Neural cell (in vitro differentiated cells): ENCODE measurements at regions not wholly inside any gene's neighbourhood (a gene's known extent, or its start where the extent isn't known, plus 50 kb on each side); places are given as distances from the start of the nearest gene placed in this dataset.

ENCODE experiments used
- CTCF ChIP-seq: fragments of 450-650 bp; IDR thresholded peaks from 2 replicates; pipeline ENCODE4 v1.5.1; 2014; ENCODE audit warnings: antibody characterized with exemption, mild to moderate bottlenecking, moderate library complexity; ENCODE audit not compliant: poor library complexity, severe bottlenecking
- EP300 ChIP-seq: fragments of 450-650 bp; conservative IDR thresholded peaks from 2 replicates; pipeline ENCODE4 v1.6.1; 2014; ENCODE audit warnings: antibody characterized with exemption, mild to moderate bottlenecking, moderate library complexity; ENCODE audit not compliant: poor library complexity, severe bottlenecking
- POLR2AphosphoS5 ChIP-seq: IDR thresholded peaks from 2 replicates; pipeline ENCODE4 v1.6.1; 2012
- RAD21 ChIP-seq: fragments of 450-650 bp; conservative IDR thresholded peaks from 2 replicates; pipeline ENCODE4 v1.6.1; 2014; ENCODE audit warnings: antibody characterized with exemption, mild to moderate bottlenecking, moderate library complexity
- SMC3 ChIP-seq: fragments of 450-650 bp; conservative IDR thresholded peaks from 2 replicates; pipeline ENCODE4 v1.6.1; 2014; ENCODE audit warnings: antibody characterized with exemption, mild to moderate bottlenecking, moderate library complexity; ENCODE audit not compliant: poor library complexity
- TF ChIP-seq, protein P1 (sequence below): IDR thresholded peaks from 2 replicates; pipeline ENCODE4 v1.6.1; 2012; ENCODE audit warnings: borderline replicate concordance

- TF ChIP-seq CTCF: no peak
- no peak for TF ChIP-seq POLR2AphosphoS5
- TF ChIP-seq EP300: no peak
- TF ChIP-seq RAD21: no peak
- TF ChIP-seq SMC3: no peak
- TF ChIP-seq, protein P1, sequence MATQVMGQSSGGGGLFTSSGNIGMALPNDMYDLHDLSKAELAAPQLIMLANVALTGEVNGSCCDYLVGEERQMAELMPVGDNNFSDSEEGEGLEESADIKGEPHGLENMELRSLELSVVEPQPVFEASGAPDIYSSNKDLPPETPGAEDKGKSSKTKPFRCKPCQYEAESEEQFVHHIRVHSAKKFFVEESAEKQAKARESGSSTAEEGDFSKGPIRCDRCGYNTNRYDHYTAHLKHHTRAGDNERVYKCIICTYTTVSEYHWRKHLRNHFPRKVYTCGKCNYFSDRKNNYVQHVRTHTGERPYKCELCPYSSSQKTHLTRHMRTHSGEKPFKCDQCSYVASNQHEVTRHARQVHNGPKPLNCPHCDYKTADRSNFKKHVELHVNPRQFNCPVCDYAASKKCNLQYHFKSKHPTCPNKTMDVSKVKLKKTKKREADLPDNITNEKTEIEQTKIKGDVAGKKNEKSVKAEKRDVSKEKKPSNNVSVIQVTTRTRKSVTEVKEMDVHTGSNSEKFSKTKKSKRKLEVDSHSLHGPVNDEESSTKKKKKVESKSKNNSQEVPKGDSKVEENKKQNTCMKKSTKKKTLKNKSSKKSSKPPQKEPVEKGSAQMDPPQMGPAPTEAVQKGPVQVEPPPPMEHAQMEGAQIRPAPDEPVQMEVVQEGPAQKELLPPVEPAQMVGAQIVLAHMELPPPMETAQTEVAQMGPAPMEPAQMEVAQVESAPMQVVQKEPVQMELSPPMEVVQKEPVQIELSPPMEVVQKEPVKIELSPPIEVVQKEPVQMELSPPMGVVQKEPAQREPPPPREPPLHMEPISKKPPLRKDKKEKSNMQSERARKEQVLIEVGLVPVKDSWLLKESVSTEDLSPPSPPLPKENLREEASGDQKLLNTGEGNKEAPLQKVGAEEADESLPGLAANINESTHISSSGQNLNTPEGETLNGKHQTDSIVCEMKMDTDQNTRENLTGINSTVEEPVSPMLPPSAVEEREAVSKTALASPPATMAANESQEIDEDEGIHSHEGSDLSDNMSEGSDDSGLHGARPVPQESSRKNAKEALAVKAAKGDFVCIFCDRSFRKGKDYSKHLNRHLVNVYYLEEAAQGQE: no peak
Measured at GRCh38 chr1:57797084-57797483, 373.2 kb upstream of the DAB1 start.
